PFSK-1 (cell line): ENCODE measurements at regions not wholly inside any gene's neighbourhood (a gene's known extent, or its start where the extent isn't known, plus 50 kb on each side); places are given as distances from the start of the nearest gene placed in this dataset.

Source experiments
- FOXP2 ChIP-seq: optimal IDR thresholded peaks from 2 replicates; pipeline ENCODE3; 2011; ENCODE audit warnings: borderline replicate concordance, control low read depth, inconsistent platforms; ENCODE audit not compliant: insufficient read depth; ENCODE audit errors: extremely low read length, extremely low read depth
- POLR2AphosphoS5 ChIP-seq: IDR thresholded peaks from 2 replicates; pipeline ENCODE4 v1.6.1; 2012; ENCODE audit warnings: low read depth, mild to moderate bottlenecking, control low read depth, low read length, moderate library complexity
- REST ChIP-seq, 2 experiments: IDR thresholded peaks; 2 replicates each; pipeline versions ENCODE4 v1.6.1 to v1.8.0; 2011 to 2012; ENCODE audit warnings: low read depth in 2 of 2, low read length in 2 of 2, control low read depth in 1 of 2, inconsistent platforms in 1 of 2, mild to moderate bottlenecking in 1 of 2, moderate library complexity in 1 of 2; ENCODE audit not compliant: insufficient read depth in 1 of 2
- SIN3A ChIP-seq: IDR thresholded peaks from 2 replicates; pipeline ENCODE4 v1.6.1; 2012; ENCODE audit warnings: mild to moderate bottlenecking, low read length, moderate library complexity, borderline replicate concordance; ENCODE audit not compliant: insufficient read depth
- TAF1 ChIP-seq: IDR thresholded peaks from 2 replicates; pipeline ENCODE4 v1.6.1; 2012; ENCODE audit warnings: low read length, control low read depth, borderline replicate concordance; ENCODE audit not compliant: insufficient read depth

GRCh38 chr2:234372506-234372905, 124.4 kb downstream of the ARL4C start:
- TF ChIP-seq SIN3A (no peak), FOXP2 (no peak), TAF1 (no peak), POLR2AphosphoS5 (no peak), REST (IDR thresholded peaks at IDR 0.05; ENCODE audit: insufficient read depth in 1 of 2, low read depth in 2 of 2, low read length in 2 of 2) (no peak)
